ENCODE measurements at regions not wholly inside any gene's neighbourhood (a gene's known extent, or its start where the extent isn't known, plus 50 kb on each side); places are given as distances from the start of the nearest gene placed in this dataset.

- DNase-seq = no peak
These were observed 243.7 kb downstream of the SLC16A7 start for GRCh38 chr12:59839514-59839913.

- no peak for DNase-seq
These were observed 247.5 kb downstream of the SLC16A7 start for GRCh38 chr12:59843260-59843843.

- DNase-seq = no peak
These were observed 248.9 kb downstream of the SLC16A7 start for GRCh38 chr12:59844750-59845149.

GRCh38 chr12:59845293-59845692 lies 249.5 kb downstream of the SLC16A7 start:
- DNase-seq = no peak

- DNase-seq = no peak
These were observed 251.3 kb downstream of the SLC16A7 start for GRCh38 chr12:59847127-59847526.

GRCh38 chr12:59850268-59850667 lies 254.4 kb downstream of the SLC16A7 start:
- DNase-seq = no peak

- no peak for DNase-seq
These were observed 262.8 kb downstream of the SLC16A7 start for GRCh38 chr12:59858508-59859170.

- DNase-seq = no peak
These were observed 263.3 kb downstream of the SLC16A7 start for GRCh38 chr12:59859171-59859510.

GRCh38 chr12:59861635-59862034 lies 265.8 kb downstream of the SLC16A7 start:
- no peak for DNase-seq

- no peak for DNase-seq
These were observed 271.2 kb downstream of the SLC16A7 start for GRCh38 chr12:59867055-59867454.

- DNase-seq = no peak
These were observed 271.9 kb downstream of the SLC16A7 start for GRCh38 chr12:59867689-59868088.

- DNase-seq = no peak
These were observed 275.9 kb downstream of the SLC16A7 start for GRCh38 chr12:59871779-59872178.

- no peak for DNase-seq
These were observed 277.3 kb downstream of the SLC16A7 start for GRCh38 chr12:59873136-59873535.

GRCh38 chr12:59874781-59875180 lies 279.0 kb downstream of the SLC16A7 start:
- no peak for DNase-seq

- DNase-seq = no peak
These were observed 290.4 kb downstream of the SLC16A7 start for GRCh38 chr12:59886131-59886733.

- no peak for DNase-seq
These were observed 291.3 kb downstream of the SLC16A7 start for GRCh38 chr12:59887178-59887577.

- DNase-seq = no peak
These were observed 295.2 kb downstream of the SLC16A7 start for GRCh38 chr12:59890896-59891579.

- no peak for DNase-seq
These were observed 299.4 kb downstream of the SLC16A7 start for GRCh38 chr12:59895166-59895775.

GRCh38 chr12:59904874-59905521 lies 309.2 kb downstream of the SLC16A7 start:
- DNase-seq = no peak

- no peak for DNase-seq
These were observed 315.7 kb downstream of the SLC16A7 start for GRCh38 chr12:59911516-59911915.

- no peak for DNase-seq
These were observed 321.2 kb downstream of the SLC16A7 start for GRCh38 chr12:59916988-59917387.

GRCh38 chr12:59927032-59927431 lies 331.2 kb downstream of the SLC16A7 start:
- no peak for DNase-seq

GRCh38 chr12:59928416-59928815 lies 332.6 kb downstream of the SLC16A7 start:
- DNase-seq = no peak

Measured in activated CD4-positive, alpha-beta T cell treated with anti-CD3 and anti-CD28 coated beads, Interleukin-2, amount 50 U/mL, for 4 hours (primary cell).